PC-3 (cell line): ENCODE measurements at regions not wholly inside any gene's neighbourhood (a gene's known extent, or its start where the extent isn't known, plus 50 kb on each side); places are given as distances from the start of the nearest gene placed in this dataset.

Experiments used
- ATAC-seq: fragments of 200-7000 bp; cut with Tn5 transposase; 2 replicates; pipeline ENCODE4 v1.9.1; 2020; ENCODE audit warnings: mild to moderate bottlenecking, moderate library complexity
- BruUV-seq: library from RNA; stranded (reverse); fragments of 400-500 nt; replicated peaks from 2 replicates; lab custom pipeline; 2021; lab: Mats Ljungman, UMichigan
- CTCF ChIA-PET: fragments of 300-600 bp; sonication (Branson Sonifier 250); formaldehyde crosslinking; loops from one replicate; lab custom pipeline; 2022; ENCODE audit warnings: antibody characterized with exemption; lab: Charles Lee
- POLR2A ChIA-PET: fragments of 300-600 bp; sonication (Branson Sonifier 250); formaldehyde crosslinking; loops from one replicate; lab custom pipeline; 2022; ENCODE audit warnings: antibody characterized with exemption; ENCODE audit not compliant: unreplicated experiment; lab: Charles Lee
- DNase-seq: peaks from one replicate; pipeline ENCODE4 v3.0.0-alpha.2; 2015
- H2AFZ ChIP-seq: fragments of 300-600 bp; sonication (generic); 2 replicates; pipeline ENCODE4 v1.6.0; 2016; ENCODE audit warnings: antibody characterized with exemption, low read length
- H3F3A ChIP-seq: fragments of 300-600 bp; sonication (generic); one replicate; pipeline ENCODE4 v1.6.0; 2017; ENCODE audit warnings: antibody characterized with exemption, low read length, control low read depth, mild to moderate bottlenecking; ENCODE audit not compliant: unreplicated experiment
- H3K27ac ChIP-seq: fragments of 300-600 bp; sonication (generic); 2 replicates; pipeline ENCODE4 v1.5.1; 2016; ENCODE audit warnings: mild to moderate bottlenecking, low read length
- H3K27me3 ChIP-seq: fragments of 300-600 bp; sonication (generic); 2 replicates; pipeline ENCODE4 v1.6.1; 2016; ENCODE audit warnings: low read length, mixed read lengths
- H3K36me3 ChIP-seq: fragments of 300-600 bp; sonication (generic); 2 replicates; pipeline ENCODE4 v1.6.1; 2016; ENCODE audit warnings: low read depth, mixed run types, low read length, mixed read lengths
- H3K4me1 ChIP-seq: fragments of 300-600 bp; sonication (generic); 2 replicates; pipeline ENCODE4 v1.5.1; 2016; ENCODE audit warnings: low read length; ENCODE audit not compliant: insufficient read depth
- H3K4me2 ChIP-seq: fragments of 300-600 bp; sonication (generic); 2 replicates; pipeline ENCODE4 v1.6.0; 2016; ENCODE audit warnings: low read length
- H3K4me3 ChIP-seq: fragments of 300-600 bp; sonication (generic); 2 replicates; pipeline ENCODE4 v1.5.1; 2016; ENCODE audit warnings: mild to moderate bottlenecking, low read length, mixed read lengths
- H3K79me2 ChIP-seq: fragments of 300-600 bp; sonication (generic); 2 replicates; pipeline ENCODE4 v1.6.1; 2017; ENCODE audit warnings: low read length, mixed read lengths
- H3K9ac ChIP-seq: fragments of 300-600 bp; sonication (generic); 2 replicates; pipeline ENCODE4 v1.6.0; 2016; ENCODE audit warnings: mild to moderate bottlenecking, low read length
- H3K9me2 ChIP-seq: fragments of 300-600 bp; sonication (generic); replicated peaks from 2 replicates; pipeline ENCODE4 v1.6.1; 2016; ENCODE audit warnings: mixed run types, low read length, mixed read lengths
- H3K9me3 ChIP-seq: fragments of 300-600 bp; sonication (generic); 2 replicates; pipeline ENCODE4 v1.6.1; 2016; ENCODE audit warnings: low read length, mixed read lengths
- H4K20me1 ChIP-seq: fragments of 300-600 bp; sonication (generic); 2 replicates; pipeline ENCODE4 v1.6.1; 2016; ENCODE audit warnings: low read length, mixed read lengths
- CTCF ChIP-seq: fragments of 300-600 bp; sonication (generic); conservative IDR thresholded peaks from 2 replicates; pipeline ENCODE4 v1.5.1; 2017; ENCODE audit warnings: antibody characterized with exemption, low read depth, mild to moderate bottlenecking, low read length
- EZH2 ChIP-seq: fragments of 300-600 bp; sonication (generic); IDR thresholded peaks from one replicate; pipeline ENCODE4 v1.6.1; 2017; ENCODE audit warnings: antibody characterized with exemption, mild to moderate bottlenecking, low read length; ENCODE audit not compliant: unreplicated experiment
- EZH2phosphoT487 ChIP-seq: fragments of 300-600 bp; sonication (generic); IDR thresholded peaks from 2 replicates; pipeline ENCODE4 v1.6.1; 2018; ENCODE audit warnings: mild to moderate bottlenecking, antibody characterized with exemption, low read length, borderline replicate concordance
- intact Hi-C: fragments of 100-400 bp; cut with micrococcal nuclease; formaldehyde crosslinking; loops from 2 replicates; pipeline ENCODE4 v1.9.0; 2023

- Histone ChIP-seq H3K27ac (no peak overlapping the region), H3K27me3 (peaks cover 23% of the 10 kb centered on the region), H3K79me2 (no peaks in the 10 kb centered on the region), H3K9me2 (no peaks in the 10 kb centered on the region), H3K4me3 (no peak overlapping the region), H3K9ac (no peak overlapping the region), H3K9me3 (no peaks in the 10 kb centered on the region), H3K36me3 (no peaks in the 10 kb centered on the region), H3K4me1 (peaks cover 4% of the 10 kb centered on the region), H3K4me2 (no peak overlapping the region), H3F3A (no peaks in the 10 kb centered on the region), H4K20me1 (no peaks in the 10 kb centered on the region), H2AFZ (no peak overlapping the region)
- DNase-seq, result no peak
- ChIA-PET CTCF (interaction anchor here (0.6 kb wide), 1 partner anchor 55 kb away, joined by 3 read pairs; no protein-coding TSS in a partner anchor), POLR2A (no interaction called here)
- intact Hi-C loops, result no loop called here
- TF ChIP-seq EZH2phosphoT487, result no peak
- TF ChIP-seq CTCF, result no peak
- no peak for TF ChIP-seq EZH2
- BruUV-seq, result no TSS peak
- ATAC-seq, result no peak
These were observed 153.5 kb upstream of the MLN start for GRCh38 chr6:33957131-33957891.

- no peak for ATAC-seq
- Histone ChIP-seq H3K27ac (no peak overlapping the region), H4K20me1 (no peaks in the 10 kb centered on the region), H3F3A (no peaks in the 10 kb centered on the region), H2AFZ (no peak overlapping the region), H3K4me2 (no peak overlapping the region), H3K27me3 (peaks cover 33% of the 10 kb centered on the region), H3K4me3 (no peak overlapping the region), H3K4me1 (peaks cover 4% of the 10 kb centered on the region), H3K9ac (no peak overlapping the region), H3K36me3 (no peaks in the 10 kb centered on the region), H3K79me2 (no peaks in the 10 kb centered on the region), H3K9me2 (no peaks in the 10 kb centered on the region), H3K9me3 (no peaks in the 10 kb centered on the region)
- intact Hi-C loops, result no loop called here
- BruUV-seq, result no TSS peak
- ChIA-PET POLR2A (no interaction called here), CTCF (no interaction called here)
- TF ChIP-seq CTCF (no peak), EZH2 (no peak), EZH2phosphoT487 (no peak)
- no peak for DNase-seq
These were observed 152.4 kb upstream of the MLN start for GRCh38 chr6:33956206-33956605.

- Histone ChIP-seq H3K9me2 (no peaks in the 10 kb centered on the region), H4K20me1 (no peaks in the 10 kb centered on the region), H3K27me3 (peaks cover 33% of the 10 kb centered on the region), H3K4me1 (peaks cover 4% of the 10 kb centered on the region), H3K9ac (no peak overlapping the region), H3K9me3 (no peaks in the 10 kb centered on the region), H3K4me3 (no peak overlapping the region), H3K79me2 (no peaks in the 10 kb centered on the region), H3K4me2 (no peak overlapping the region), H3K27ac (no peak overlapping the region), H2AFZ (no peak overlapping the region), H3K36me3 (no peaks in the 10 kb centered on the region), H3F3A (no peaks in the 10 kb centered on the region)
- ATAC-seq, result no peak
- POLR2A ChIA-PET, result no interaction called here
- DNase-seq, result no peak
- no TSS peak for BruUV-seq
- CTCF ChIA-PET, result interaction anchor here (0.6 kb wide), 1 partner anchor 14 kb away, joined by 3 read pairs; no protein-coding TSS in a partner anchor
- no peak for TF ChIP-seq EZH2phosphoT487
- no peak for TF ChIP-seq CTCF
- no peak for TF ChIP-seq EZH2
- intact Hi-C loops, result no loop called here
These were observed 151.8 kb upstream of the MLN start for GRCh38 chr6:33955566-33955965.
